Prostate gland (tissue), 2 donors: ENCODE measurements at regions not wholly inside any gene's neighbourhood (a gene's known extent, or its start where the extent isn't known, plus 50 kb on each side); places are given as distances from the start of the nearest gene placed in this dataset.

ENCODE experiments used
- DNase-seq: peaks from one replicate; pipeline ENCODE4 v3.0.0-alpha.2; 2019; ENCODE audit warnings: low spot score
- H3K27ac ChIP-seq, 2 donors: fragments of 200-600 bp; sonication (generic); 2 replicates each; pipeline ENCODE4 v1.5.1; 2017 to 2019
- H3K27me3 ChIP-seq: fragments of 200-600 bp; sonication (generic); replicated peaks from 2 replicates; pipeline ENCODE4 v1.5.1; 2019; ENCODE audit not compliant: insufficient read depth
- H3K36me3 ChIP-seq, 2 donors: fragments of 200-600 bp; sonication (generic); 1 replicate in 1 of 2; 2 replicates in 1 of 2; pipeline versions ENCODE4 v1.5.1 to v1.8.1; 2017 to 2019
- H3K4me1 ChIP-seq: fragments of 200-600 bp; sonication (generic); replicated peaks from 2 replicates; pipeline ENCODE4 v1.5.1; 2019
- H3K4me3 ChIP-seq, 2 donors: fragments of 200-600 bp; sonication (generic); 2 replicates each; pipeline ENCODE4 v1.5.1; 2017 to 2019
- H3K9me3 ChIP-seq: fragments of 200-600 bp; sonication (generic); 2 replicates; pipeline ENCODE4 v1.5.1; 2017
- CTCF ChIP-seq, 4 experiments: fragments of 200-600 bp in 2 of 4; fragments of 450-650 bp in 2 of 4; sonication (generic) in 2 of 4; IDR thresholded peaks; 1 replicate in 3 of 4; 2 replicates in 1 of 4; pipeline ENCODE4 v1.5.1; 2016 to 2019; ENCODE audit warnings: antibody characterized with exemption in 4 of 4, mild to moderate bottlenecking in 2 of 4, moderate library complexity in 2 of 4
- POLR2A ChIP-seq: fragments of 450-650 bp; IDR thresholded peaks from one replicate; pipeline ENCODE4 v1.6.1; 2016; ENCODE audit warnings: antibody characterized with exemption, mild to moderate bottlenecking
- POLR2AphosphoS5 ChIP-seq: sonication (generic); formaldehyde crosslinking; IDR thresholded peaks from one replicate; pipeline ENCODE4 v1.6.1; 2017; ENCODE audit warnings: antibody characterized with exemption
- WGBS: methylation state at CpG from one replicate; pipeline ENCODE4 v1.1.5; 2018; 5-methylcytosine and 5-hydroxymethylcytosine counted together
- intact Hi-C: fragments of 100-400 bp; cut with DNase I; formaldehyde crosslinking; loops from one replicate; pipeline ENCODE4 v1.14.2; 2022

GRCh38 chr5:115419846-115420585 is 123.6 kb upstream of the CCDC112 start:
- DNase-seq: no peak
- no peaks in the 10 kb centered on the region for H3K27me3 ChIP-seq
- H3K4me3 ChIP-seq: no peak overlapping the region
- H3K27ac ChIP-seq: no peak overlapping the region
- H3K9me3 ChIP-seq: no peaks in the 10 kb centered on the region
- no peak for TF ChIP-seq CTCF (IDR thresholded peaks at IDR 0.05)
- TF ChIP-seq POLR2AphosphoS5: no peak
- TF ChIP-seq POLR2A: no peak
- no peaks in the 10 kb centered on the region for H3K36me3 ChIP-seq
- intact Hi-C loops: no loop called here
- WGBS: 72% methylated on average over 1 of the region's 1 CpG
- no peaks in the 10 kb centered on the region for H3K4me1 ChIP-seq

- Histone ChIP-seq H3K27ac (no peak overlapping the region), H3K9me3 (no peaks in the 10 kb centered on the region), H3K4me1 (no peaks in the 10 kb centered on the region), H3K4me3 (no peak overlapping the region), H3K36me3 (no peaks in the 10 kb centered on the region), H3K27me3 (no peaks in the 10 kb centered on the region)
- whole genome bisulfite sequencing: 60% methylated on average over 5 of the region's 5 CpGs
- intact Hi-C loops: no loop called here
- no peak for DNase-seq
- TF ChIP-seq POLR2A (no peak), POLR2AphosphoS5 (no peak), CTCF (IDR thresholded peaks at IDR 0.05) (no peak)
Measured at GRCh38 chr5:115418788-115419187, 122.3 kb upstream of the CCDC112 start.

GRCh38 chr5:115417076-115417475 is 120.6 kb upstream of the CCDC112 start:
- Histone ChIP-seq H3K4me1 (no peaks in the 10 kb centered on the region), H3K27ac (no peak overlapping the region), H3K27me3 (no peaks in the 10 kb centered on the region), H3K36me3 (no peaks in the 10 kb centered on the region), H3K9me3 (no peaks in the 10 kb centered on the region), H3K4me3 (no peak overlapping the region)
- 99% methylated on average over 3 of the region's 3 CpGs for WGBS
- TF ChIP-seq POLR2A (no peak), POLR2AphosphoS5 (no peak), CTCF (IDR thresholded peaks at IDR 0.05) (no peak)
- no peak for DNase-seq
- intact Hi-C loops: no loop called here

GRCh38 chr5:115415143-115415491 is 118.7 kb upstream of the CCDC112 start:
- Histone ChIP-seq H3K36me3 (no peaks in the 10 kb centered on the region), H3K27me3 (no peaks in the 10 kb centered on the region), H3K27ac (no peak overlapping the region), H3K4me3 (no peak overlapping the region), H3K9me3 (no peaks in the 10 kb centered on the region), H3K4me1 (no peaks in the 10 kb centered on the region)
- WGBS: 20% methylated on average over 1 of the region's 1 CpG
- intact Hi-C loops: no loop called here
- TF ChIP-seq POLR2AphosphoS5: no peak
- TF ChIP-seq CTCF (IDR thresholded peaks at IDR 0.05): no peak
- no peak for TF ChIP-seq POLR2A
- no peak for DNase-seq

GRCh38 chr5:115414406-115415142 is 118.1 kb upstream of the CCDC112 start:
- no peak for DNase-seq

More at GRCh38 chr5:115414406-115415142, 118.1 kb upstream of the CCDC112 start:
- H3K4me1 ChIP-seq: no peaks in the 10 kb centered on the region
- intact Hi-C loops: no loop called here
- TF ChIP-seq POLR2AphosphoS5 (no peak), CTCF (IDR thresholded peaks at IDR 0.05) (no peak), POLR2A (no peak)
- H3K27me3 ChIP-seq: no peaks in the 10 kb centered on the region
- no peak overlapping the region for H3K27ac ChIP-seq
- no peaks in the 10 kb centered on the region for H3K9me3 ChIP-seq
- no peak overlapping the region for H3K4me3 ChIP-seq
- 81% methylated on average over 5 of the region's 5 CpGs for WGBS
- no peaks in the 10 kb centered on the region for H3K36me3 ChIP-seq
